H1 (cell line): ENCODE measurements at regions not wholly inside any gene's neighbourhood (a gene's known extent, or its start where the extent isn't known, plus 50 kb on each side); places are given as distances from the start of the nearest gene placed in this dataset.

Experiments used
- SP2 ChIP-seq: IDR thresholded peaks from 2 replicates; pipeline ENCODE4 v1.6.1; 2012; ENCODE audit warnings: mild to moderate bottlenecking, low read length, inconsistent platforms
- TF ChIP-seq, protein P1 (sequence below), 3 experiments: IDR thresholded peaks; 1 replicate in 2 of 3; 2 replicates in 1 of 3; pipeline versions ENCODE4 v1.5.1 to v1.6.1; 2011; ENCODE audit warnings: low read length in 3 of 3, mild to moderate bottlenecking in 3 of 3, inconsistent platforms in 2 of 3, low read depth in 1 of 3, moderate library complexity in 1 of 3; ENCODE audit not compliant: insufficient read depth in 1 of 3; ENCODE audit errors: control extremely low read depth in 1 of 3

DNA sequence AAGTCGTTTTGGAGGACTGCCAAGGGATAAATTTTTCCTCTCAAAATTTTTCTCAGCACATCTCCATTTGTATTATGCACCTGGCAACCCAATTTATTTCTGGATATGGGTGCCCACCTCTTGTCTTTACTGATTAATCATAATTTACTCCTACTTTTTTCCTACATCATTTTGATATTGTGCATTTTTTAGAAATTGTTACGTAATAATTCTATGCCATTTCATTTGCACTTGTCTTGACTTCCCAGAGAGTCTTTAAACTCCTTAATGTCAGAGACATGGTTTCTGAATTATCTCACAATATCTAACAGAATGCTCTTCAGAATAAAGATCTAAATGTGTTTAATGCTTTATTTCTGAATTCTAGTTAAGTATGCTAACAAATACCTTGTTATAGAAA, 113.1 kb downstream of the TMTC3 start (continued):
- TF ChIP-seq, protein P1, sequence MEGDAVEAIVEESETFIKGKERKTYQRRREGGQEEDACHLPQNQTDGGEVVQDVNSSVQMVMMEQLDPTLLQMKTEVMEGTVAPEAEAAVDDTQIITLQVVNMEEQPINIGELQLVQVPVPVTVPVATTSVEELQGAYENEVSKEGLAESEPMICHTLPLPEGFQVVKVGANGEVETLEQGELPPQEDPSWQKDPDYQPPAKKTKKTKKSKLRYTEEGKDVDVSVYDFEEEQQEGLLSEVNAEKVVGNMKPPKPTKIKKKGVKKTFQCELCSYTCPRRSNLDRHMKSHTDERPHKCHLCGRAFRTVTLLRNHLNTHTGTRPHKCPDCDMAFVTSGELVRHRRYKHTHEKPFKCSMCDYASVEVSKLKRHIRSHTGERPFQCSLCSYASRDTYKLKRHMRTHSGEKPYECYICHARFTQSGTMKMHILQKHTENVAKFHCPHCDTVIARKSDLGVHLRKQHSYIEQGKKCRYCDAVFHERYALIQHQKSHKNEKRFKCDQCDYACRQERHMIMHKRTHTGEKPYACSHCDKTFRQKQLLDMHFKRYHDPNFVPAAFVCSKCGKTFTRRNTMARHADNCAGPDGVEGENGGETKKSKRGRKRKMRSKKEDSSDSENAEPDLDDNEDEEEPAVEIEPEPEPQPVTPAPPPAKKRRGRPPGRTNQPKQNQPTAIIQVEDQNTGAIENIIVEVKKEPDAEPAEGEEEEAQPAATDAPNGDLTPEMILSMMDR (IDR thresholded peaks at IDR 0.05; ENCODE audit: control extremely low read depth in 1 of 3, insufficient read depth in 1 of 3, low read depth in 1 of 3, low read length in 3 of 3) = no peak
- TF ChIP-seq SP2 = no peak
